ENCODE measurements at regions not wholly inside any gene's neighbourhood (a gene's known extent, or its start where the extent isn't known, plus 50 kb on each side); places are given as distances from the start of the nearest gene placed in this dataset.

DNA sequence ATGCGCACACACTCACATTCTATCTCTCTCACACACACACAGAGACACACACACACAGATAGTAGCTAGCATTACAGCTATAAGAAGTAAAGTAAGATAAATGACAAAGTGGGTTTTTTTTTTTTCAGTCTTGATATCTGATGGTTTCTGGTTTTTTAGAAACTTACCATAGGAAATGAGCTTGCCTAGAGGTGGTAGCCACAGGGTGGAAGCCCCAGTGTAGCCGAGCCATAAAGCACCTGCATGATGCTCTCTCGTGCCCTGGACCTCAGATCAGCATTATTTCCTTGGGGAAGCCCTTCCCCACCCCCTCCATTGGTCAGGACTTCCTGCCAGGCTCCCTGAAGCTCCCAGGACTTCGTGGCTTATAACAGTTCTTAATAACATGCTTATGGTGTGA, 264.3 kb upstream of the C16orf82 start:
- TF ChIP-seq RELB (IDR thresholded peaks at IDR 0.05; ENCODE audit: low read depth) (no peak), MYC (IDR thresholded peaks at IDR 0.05; ENCODE audit: insufficient read depth, insufficient read length, insufficient replicate concordance, low read length, severe bottlenecking) (no peak), REST (IDR thresholded peaks at IDR 0.05; ENCODE audit: low read depth, low read length) (no peak), ZSCAN29 (IDR thresholded peaks at IDR 0.05) (no peak), FOS (IDR thresholded peaks at IDR 0.05; ENCODE audit: borderline replicate concordance, extremely low read depth, insufficient read length) (no peak), EP300 (IDR thresholded peaks at IDR 0.05; ENCODE audit: borderline replicate concordance in 1 of 2, control insufficient read depth in 1 of 2, low read depth in 2 of 2, low read length in 2 of 2) (no peak), ATF2 (IDR thresholded peaks at IDR 0.05; ENCODE audit: low read length) (no peak), ZNF207 (IDR thresholded peaks at IDR 0.05; ENCODE audit: borderline replicate concordance) (no peak)

All from GM12878 (cell line).